ENCODE measurements at regions not wholly inside any gene's neighbourhood (a gene's known extent, or its start where the extent isn't known, plus 50 kb on each side); places are given as distances from the start of the nearest gene placed in this dataset.
"Not testable (repeated sequence)": the region's sequence is repeated elsewhere in the genome, so short reads cannot be mapped to it uniquely, and the experiment has no call there.

GRCh38 chr2:58794916-58795315 is 553.8 kb upstream of the FANCL start:
- DNase-seq (ENCODE audit: low read depth in 2 of 2), result no peak

- no peak for DNase-seq (ENCODE audit: low read depth in 2 of 2)
Measured at GRCh38 chr2:58794103-58794502, 553.0 kb upstream of the FANCL start.

GRCh38 chr2:58788402-58788801 is 547.3 kb upstream of the FANCL start:
- DNase-seq (ENCODE audit: low read depth in 2 of 2), result no peak

- DNase-seq (ENCODE audit: low read depth in 2 of 2), result no peak
Measured at GRCh38 chr2:58770846-58771245, 529.7 kb upstream of the FANCL start.

- no peak for DNase-seq (ENCODE audit: low read depth in 2 of 2)
Measured at GRCh38 chr2:58769864-58770234, 528.7 kb upstream of the FANCL start.

- DNase-seq (ENCODE audit: low read depth in 2 of 2), result no peak
Measured at GRCh38 chr2:58769111-58769863, 528.2 kb upstream of the FANCL start.

GRCh38 chr2:58768715-58769080 is 527.6 kb upstream of the FANCL start:
- no peak for DNase-seq (ENCODE audit: low read depth in 2 of 2)

GRCh38 chr2:58767828-58768714 is 526.9 kb upstream of the FANCL start:
- DNase-seq (ENCODE audit: low read depth in 2 of 2), result no peak

GRCh38 chr2:58764338-58765104 is 523.4 kb upstream of the FANCL start:
- DNase-seq (ENCODE audit: low read depth in 2 of 2), result no peak

- no peak for DNase-seq (ENCODE audit: low read depth in 2 of 2)
Measured at GRCh38 chr2:58762176-58762781, 521.2 kb upstream of the FANCL start.

GRCh38 chr2:58757971-58758370 is 516.8 kb upstream of the FANCL start:
- DNase-seq (ENCODE audit: low read depth in 2 of 2), result no peak

GRCh38 chr2:58756336-58756735 is 515.2 kb upstream of the FANCL start:
- no peak for DNase-seq (ENCODE audit: low read depth in 2 of 2)

- DNase-seq (ENCODE audit: low read depth in 2 of 2), result not testable (repeated sequence)
Measured at GRCh38 chr2:58752507-58752906, 511.4 kb upstream of the FANCL start.

GRCh38 chr2:58751676-58752075 is 510.6 kb upstream of the FANCL start:
- not testable (repeated sequence) for DNase-seq (ENCODE audit: low read depth in 2 of 2)

GRCh38 chr2:58749041-58749440 is 507.9 kb upstream of the FANCL start:
- DNase-seq (ENCODE audit: low read depth in 2 of 2), result no peak

GRCh38 chr2:58745334-58745733 is 504.2 kb upstream of the FANCL start:
- not testable (repeated sequence) for DNase-seq (ENCODE audit: low read depth in 2 of 2)

- DNase-seq (ENCODE audit: low read depth in 2 of 2), result no peak
Measured at GRCh38 chr2:58740426-58740825, 499.3 kb upstream of the FANCL start.

GRCh38 chr2:58739033-58739432 is 497.9 kb upstream of the FANCL start:
- no peak for DNase-seq (ENCODE audit: low read depth in 2 of 2)

GRCh38 chr2:58734365-58734764 is 493.2 kb upstream of the FANCL start:
- no peak for DNase-seq (ENCODE audit: low read depth in 2 of 2)

GRCh38 chr2:58732999-58733398 is 491.9 kb upstream of the FANCL start:
- no peak for DNase-seq (ENCODE audit: low read depth in 2 of 2)

GRCh38 chr2:58731488-58731869 is 490.4 kb upstream of the FANCL start:
- no peak for DNase-seq (ENCODE audit: low read depth in 2 of 2)
